Panc1 (cell line): ENCODE measurements at regions not wholly inside any gene's neighbourhood (a gene's known extent, or its start where the extent isn't known, plus 50 kb on each side); places are given as distances from the start of the nearest gene placed in this dataset.

Experiments
- ATAC-seq: fragments of 200-7000 bp; cut with Tn5 transposase; 2 replicates; pipeline ENCODE4 v1.9.1; 2020; ENCODE audit warnings: mild to moderate bottlenecking, moderate library complexity
- BruUV-seq: library from RNA; stranded (reverse); fragments of 400-500 nt; replicated peaks from 2 replicates; lab custom pipeline; 2021; lab: Mats Ljungman, UMichigan
- CTCF ChIA-PET: fragments of 300-600 bp; sonication (Branson Sonifier 250); formaldehyde crosslinking; loops from one replicate; lab custom pipeline; 2022; ENCODE audit warnings: antibody characterized with exemption; lab: Charles Lee
- POLR2A ChIA-PET: fragments of 300-600 bp; sonication (Branson Sonifier 250); formaldehyde crosslinking; loops from one replicate; lab custom pipeline; 2022; ENCODE audit warnings: antibody characterized with exemption; lab: Charles Lee
- DNase-seq: peaks from one replicate; pipeline ENCODE4 v3.0.0-alpha.2; 2010; ENCODE audit warnings: low read depth, low spot score
- H3K27ac ChIP-seq: 2 replicates; pipeline ENCODE4 v1.5.1; 2011; ENCODE audit warnings: mild to moderate bottlenecking, low read length, inconsistent platforms
- H3K27me3 ChIP-seq: fragments of 200-500 bp; sonication (Bioruptor generic); 2 replicates; pipeline ENCODE4 v1.6.0; 2014; ENCODE audit warnings: low read length, inconsistent platforms; ENCODE audit not compliant: control insufficient read depth, insufficient read depth
- H3K36me3 ChIP-seq: fragments of 200-500 bp; sonication (Bioruptor generic); 2 replicates; pipeline ENCODE4 v1.5.1; 2014; ENCODE audit warnings: inconsistent platforms, mild to moderate bottlenecking, low read length, moderate library complexity; ENCODE audit not compliant: control insufficient read depth, insufficient read depth
- H3K4me1 ChIP-seq: 2 replicates; pipeline ENCODE4 v1.5.1; 2011; ENCODE audit warnings: inconsistent platforms, mild to moderate bottlenecking, low read length, moderate library complexity; ENCODE audit not compliant: control insufficient read depth, insufficient read depth
- H3K4me3 ChIP-seq, 2 experiments: 2 replicates each; pipeline ENCODE4 v1.5.1; 2011 to 2012; ENCODE audit warnings: low read depth in 2 of 2, low read length in 2 of 2, mild to moderate bottlenecking in 2 of 2, inconsistent platforms in 1 of 2, moderate library complexity in 1 of 2
- H3K9me3 ChIP-seq: fragments of 200-500 bp; sonication (Bioruptor generic); 2 replicates; pipeline ENCODE4 v1.5.1; 2014; ENCODE audit warnings: low read depth, mild to moderate bottlenecking, inconsistent platforms, low read length, moderate library complexity; ENCODE audit not compliant: control insufficient read depth, insufficient read depth
- POLR2AphosphoS5 ChIP-seq: IDR thresholded peaks from 2 replicates; pipeline ENCODE4 v1.6.1; 2012; ENCODE audit warnings: mild to moderate bottlenecking, low read depth, low read length, moderate library complexity
- SIN3A ChIP-seq: IDR thresholded peaks from 2 replicates; pipeline ENCODE4 v1.6.1; 2012; ENCODE audit warnings: low read depth, mild to moderate bottlenecking, low read length, moderate library complexity, borderline replicate concordance; ENCODE audit not compliant: insufficient read depth
- TCF7L2 ChIP-seq: IDR thresholded peaks from 2 replicates; pipeline ENCODE4 v1.6.1; 2011; ENCODE audit warnings: mild to moderate bottlenecking, low read depth, low read length, inconsistent platforms
- in situ Hi-C: cut with HindIII; loops from 2 replicates; pipeline ENCODE4 v1.10.0; 2016; ENCODE audit warnings: low sequenced_read_pairs, low pct_unique_long_range_greater_than_20kb
- intact Hi-C: fragments of 100-400 bp; cut with micrococcal nuclease; formaldehyde crosslinking; loops from one replicate; pipeline ENCODE4 v1.10.0; 2022; ENCODE audit not compliant: unreplicated experiment
- TF ChIP-seq, protein P1 (sequence below): fragments of 450-650 bp; IDR thresholded peaks from 2 replicates; pipeline ENCODE4 v1.5.1; 2017; ENCODE audit warnings: mild to moderate bottlenecking
- TF ChIP-seq, protein P2 (sequence below), 2 experiments: IDR thresholded peaks; 2 replicates each; pipeline ENCODE4 v1.6.1; 2011 to 2012; ENCODE audit warnings: low read depth in 2 of 2, control low read depth in 1 of 2, low read length in 1 of 2, mild to moderate bottlenecking in 1 of 2, moderate library complexity in 1 of 2; ENCODE audit not compliant: insufficient read depth in 1 of 2

GRCh38 chr16:66050991-66051390 lies 315.5 kb upstream of the CDH5 start:
- H3K36me3 ChIP-seq, result no peaks in the 10 kb centered on the region
- no peaks in the 10 kb centered on the region for H3K4me1 ChIP-seq
- H3K27ac ChIP-seq, result no peak overlapping the region
- no peak overlapping the region for H3K4me3 ChIP-seq
- in situ Hi-C loops (no loop called here), intact Hi-C loops (no loop called here)
- DNase-seq (no peak), ATAC-seq (no peak)
- H3K9me3 ChIP-seq, result no peaks in the 10 kb centered on the region
- ChIA-PET POLR2A (no interaction called here), CTCF (no interaction called here)
- no peaks in the 10 kb centered on the region; the same call in 1 of the 2 replicates for H3K27me3 ChIP-seq
- TF ChIP-seq, protein P1, sequence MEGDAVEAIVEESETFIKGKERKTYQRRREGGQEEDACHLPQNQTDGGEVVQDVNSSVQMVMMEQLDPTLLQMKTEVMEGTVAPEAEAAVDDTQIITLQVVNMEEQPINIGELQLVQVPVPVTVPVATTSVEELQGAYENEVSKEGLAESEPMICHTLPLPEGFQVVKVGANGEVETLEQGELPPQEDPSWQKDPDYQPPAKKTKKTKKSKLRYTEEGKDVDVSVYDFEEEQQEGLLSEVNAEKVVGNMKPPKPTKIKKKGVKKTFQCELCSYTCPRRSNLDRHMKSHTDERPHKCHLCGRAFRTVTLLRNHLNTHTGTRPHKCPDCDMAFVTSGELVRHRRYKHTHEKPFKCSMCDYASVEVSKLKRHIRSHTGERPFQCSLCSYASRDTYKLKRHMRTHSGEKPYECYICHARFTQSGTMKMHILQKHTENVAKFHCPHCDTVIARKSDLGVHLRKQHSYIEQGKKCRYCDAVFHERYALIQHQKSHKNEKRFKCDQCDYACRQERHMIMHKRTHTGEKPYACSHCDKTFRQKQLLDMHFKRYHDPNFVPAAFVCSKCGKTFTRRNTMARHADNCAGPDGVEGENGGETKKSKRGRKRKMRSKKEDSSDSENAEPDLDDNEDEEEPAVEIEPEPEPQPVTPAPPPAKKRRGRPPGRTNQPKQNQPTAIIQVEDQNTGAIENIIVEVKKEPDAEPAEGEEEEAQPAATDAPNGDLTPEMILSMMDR, result no peak
- no peak for TF ChIP-seq SIN3A
- no peak for TF ChIP-seq TCF7L2
- no peak for TF ChIP-seq POLR2AphosphoS5
- no TSS peak for BruUV-seq

DNA sequence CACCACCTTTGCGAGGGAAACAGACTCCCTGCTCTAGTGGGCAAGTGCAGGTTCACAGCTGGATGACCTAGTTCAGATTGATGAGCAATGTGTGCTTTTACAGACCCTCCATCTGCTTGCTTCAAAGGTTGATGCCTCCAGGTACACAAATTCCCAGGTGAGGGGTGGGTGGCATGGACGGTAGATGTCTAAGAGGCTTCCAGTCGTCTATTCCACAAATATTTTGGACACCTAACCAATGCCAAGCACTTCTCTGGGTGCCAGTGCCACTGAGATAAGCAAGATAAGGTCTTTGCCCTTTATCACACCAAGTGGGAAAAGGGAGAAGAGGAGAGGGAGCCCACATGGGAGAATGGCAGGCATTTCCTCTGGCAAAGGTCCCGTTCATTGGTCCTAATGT lies 316.6 kb upstream of the CDH5 start:
- Histone ChIP-seq H3K9me3 (no peaks in the 10 kb centered on the region), H3K27ac (no peak overlapping the region), H3K4me1 (no peaks in the 10 kb centered on the region), H3K27me3 (no peaks in the 10 kb centered on the region; the same call in 1 of the 2 replicates), H3K4me3 (no peak overlapping the region), H3K36me3 (no peaks in the 10 kb centered on the region)
- CTCF ChIA-PET, result no interaction called here
- intact Hi-C loops (no loop called here), in situ Hi-C loops (no loop called here)
- DNase-seq, result no peak
- no peak for ATAC-seq
- POLR2A ChIA-PET, result no interaction called here
- TF ChIP-seq, protein P2, sequence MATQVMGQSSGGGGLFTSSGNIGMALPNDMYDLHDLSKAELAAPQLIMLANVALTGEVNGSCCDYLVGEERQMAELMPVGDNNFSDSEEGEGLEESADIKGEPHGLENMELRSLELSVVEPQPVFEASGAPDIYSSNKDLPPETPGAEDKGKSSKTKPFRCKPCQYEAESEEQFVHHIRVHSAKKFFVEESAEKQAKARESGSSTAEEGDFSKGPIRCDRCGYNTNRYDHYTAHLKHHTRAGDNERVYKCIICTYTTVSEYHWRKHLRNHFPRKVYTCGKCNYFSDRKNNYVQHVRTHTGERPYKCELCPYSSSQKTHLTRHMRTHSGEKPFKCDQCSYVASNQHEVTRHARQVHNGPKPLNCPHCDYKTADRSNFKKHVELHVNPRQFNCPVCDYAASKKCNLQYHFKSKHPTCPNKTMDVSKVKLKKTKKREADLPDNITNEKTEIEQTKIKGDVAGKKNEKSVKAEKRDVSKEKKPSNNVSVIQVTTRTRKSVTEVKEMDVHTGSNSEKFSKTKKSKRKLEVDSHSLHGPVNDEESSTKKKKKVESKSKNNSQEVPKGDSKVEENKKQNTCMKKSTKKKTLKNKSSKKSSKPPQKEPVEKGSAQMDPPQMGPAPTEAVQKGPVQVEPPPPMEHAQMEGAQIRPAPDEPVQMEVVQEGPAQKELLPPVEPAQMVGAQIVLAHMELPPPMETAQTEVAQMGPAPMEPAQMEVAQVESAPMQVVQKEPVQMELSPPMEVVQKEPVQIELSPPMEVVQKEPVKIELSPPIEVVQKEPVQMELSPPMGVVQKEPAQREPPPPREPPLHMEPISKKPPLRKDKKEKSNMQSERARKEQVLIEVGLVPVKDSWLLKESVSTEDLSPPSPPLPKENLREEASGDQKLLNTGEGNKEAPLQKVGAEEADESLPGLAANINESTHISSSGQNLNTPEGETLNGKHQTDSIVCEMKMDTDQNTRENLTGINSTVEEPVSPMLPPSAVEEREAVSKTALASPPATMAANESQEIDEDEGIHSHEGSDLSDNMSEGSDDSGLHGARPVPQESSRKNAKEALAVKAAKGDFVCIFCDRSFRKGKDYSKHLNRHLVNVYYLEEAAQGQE (IDR thresholded peaks at IDR 0.05; ENCODE audit: insufficient read depth in 1 of 2, low read depth in 2 of 2, low read length in 1 of 2), result no peak
- TF ChIP-seq, protein P1, result no peak
- no peak for TF ChIP-seq SIN3A
- TF ChIP-seq TCF7L2, result no peak
- TF ChIP-seq POLR2AphosphoS5, result no peak
- BruUV-seq, result no TSS peak
